Right lobe of liver (tissue), 6 donors: ENCODE measurements at regions not wholly inside any gene's neighbourhood (a gene's known extent, or its start where the extent isn't known, plus 50 kb on each side); places are given as distances from the start of the nearest gene placed in this dataset.
A peak's percentile ranks its signal among the peaks of the same experiment; 100 is the strongest.

Experiments used
- ATAC-seq, 4 donors: fragments of 200-7000 bp; cut with Tn5 transposase; one replicate each; pipeline ENCODE4 v1.9.1; 2020; ENCODE audit warnings: mild to moderate bottlenecking in 4 of 4, moderate library complexity in 4 of 4
- DNase-seq, 3 donors: peaks; one replicate each; pipeline ENCODE4 v3.0.0-alpha.2; 2020
- H3K27ac ChIP-seq, 3 donors: fragments of 200-600 bp; one replicate each; pipeline ENCODE4 v1.8.0; 2022
- H3K27me3 ChIP-seq, 2 donors: fragments of 200-600 bp; one replicate each; pipeline ENCODE4 v1.8.0; 2022
- H3K36me3 ChIP-seq, 4 donors: fragments of 200-600 bp; sonication (generic) in 1 of 4; one replicate each; pipeline versions ENCODE4 v1.5.1 to v1.8.0; 2017 to 2022; ENCODE audit warnings: control low read depth in 1 of 4
- H3K4me1 ChIP-seq, 4 donors: fragments of 200-600 bp; sonication (generic) in 1 of 4; one replicate each; pipeline versions ENCODE4 v1.5.1 to v1.8.0; 2017 to 2022; ENCODE audit warnings: control low read depth in 1 of 4
- H3K4me3 ChIP-seq, 3 donors: fragments of 200-600 bp; one replicate each; pipeline ENCODE4 v1.8.0; 2022
- H3K9me3 ChIP-seq, 4 donors: fragments of 200-600 bp; sonication (generic) in 1 of 4; one replicate each; pipeline versions ENCODE4 v1.5.1 to v1.8.0; 2017 to 2022; ENCODE audit warnings: control low read depth in 1 of 4
- CTCF ChIP-seq, 4 donors: fragments of 200-600 bp in 3 of 4; fragments of 450-650 bp in 1 of 4; IDR thresholded peaks; one replicate each; pipeline versions ENCODE4 v1.5.1 to v1.8.0; 2016 to 2022; ENCODE audit warnings: antibody characterized with exemption in 4 of 4, mild to moderate bottlenecking in 2 of 4
- POLR2A ChIP-seq: fragments of 450-650 bp; IDR thresholded peaks from one replicate; pipeline ENCODE4 v1.6.1; 2017; ENCODE audit warnings: antibody characterized with exemption, mild to moderate bottlenecking
- WGBS: methylation state at CpG from one replicate; pipeline ENCODE4 v1.1.6; 2018; ENCODE audit warnings: low coverage, low lambda C conversion rate; ENCODE audit not compliant: insufficient coverage; ENCODE audit errors: missing lambda C conversion rate; 5-methylcytosine and 5-hydroxymethylcytosine counted together
- intact Hi-C, 2 donors: fragments of 100-400 bp; cut with DNase I; formaldehyde crosslinking; loops; one replicate each; pipeline versions ENCODE4 v1.11.2 to v1.14.1; 2022
- donor health status: DM: no; HTN: yes; CAD: no.
- donor health status: DM: no; HTN: no; CAD: no.
- donor health status: DM: no; HTN: no; CAD: no.
- donor health status: DM: no; HTN: yes; CAD: no.
- donor health status: DM: no; HTN: yes; CAD: no.

- TF ChIP-seq POLR2A (no peak), CTCF (IDR thresholded peaks at IDR 0.05) (no peak)
- no peak for DNase-seq
- ATAC-seq = peak in 3 of 4 donors; percentile 28 to 52 (median 40)
- WGBS = 53% methylated on average over 10 of the region's 11 CpGs
- intact Hi-C loops = no loop called here
- Histone ChIP-seq H3K9me3 (no peaks in the 10 kb centered on the region), H3K27ac (no peak overlapping the region), H3K27me3 (no peaks in the 10 kb centered on the region), H3K4me1 (no peaks in the 10 kb centered on the region), H3K36me3 (no peaks in the 10 kb centered on the region), H3K4me3 (no peak overlapping the region)
Measured at GRCh38 chr5:77935506-77936364, 159.6 kb upstream of the TBCA start.

GRCh38 chr5:77928776-77929300, 152.7 kb upstream of the TBCA start:
- Histone ChIP-seq H3K36me3 (no peaks in the 10 kb centered on the region), H3K4me1 (no peaks in the 10 kb centered on the region), H3K27ac (no peak overlapping the region), H3K9me3 (no peaks in the 10 kb centered on the region), H3K27me3 (no peaks in the 10 kb centered on the region), H3K4me3 (no peak overlapping the region)
- ATAC-seq (no peak), DNase-seq (no peak)
- intact Hi-C loops = no loop called here
- TF ChIP-seq POLR2A (no peak), CTCF (IDR thresholded peaks at IDR 0.05) (no peak)
- 63% methylated on average over 9 of the region's 9 CpGs for WGBS

- WGBS = 80% methylated on average over 1 of the region's 1 CpG
Measured at GRCh38 chr5:77926337-77926736, 150.2 kb upstream of the TBCA start.

GRCh38 chr5:77925503-77925902, 149.4 kb upstream of the TBCA start:
- Histone ChIP-seq H3K36me3 (no peaks in the 10 kb centered on the region), H3K4me3 (no peak overlapping the region), H3K9me3 (no peaks in the 10 kb centered on the region), H3K27me3 (no peaks in the 10 kb centered on the region), H3K27ac (no peak overlapping the region), H3K4me1 (no peaks in the 10 kb centered on the region)
- intact Hi-C loops = no loop called here
- no peak for TF ChIP-seq CTCF (IDR thresholded peaks at IDR 0.05)
- TF ChIP-seq POLR2A = no peak
- 66% methylated on average over 3 of the region's 3 CpGs for WGBS
- DNase-seq (no peak), ATAC-seq (no peak)

More at GRCh38 chr5:77926337-77926736, 150.2 kb upstream of the TBCA start:
- ATAC-seq (no peak), DNase-seq (no peak)
- Histone ChIP-seq H3K4me1 (no peaks in the 10 kb centered on the region), H3K36me3 (no peaks in the 10 kb centered on the region), H3K27ac (no peak overlapping the region), H3K9me3 (no peaks in the 10 kb centered on the region), H3K4me3 (no peak overlapping the region), H3K27me3 (no peaks in the 10 kb centered on the region)
- intact Hi-C loops = no loop called here
- no peak for TF ChIP-seq CTCF (IDR thresholded peaks at IDR 0.05)
- TF ChIP-seq POLR2A = no peak
